ENCODE measurements at regions not wholly inside any gene's neighbourhood (a gene's known extent, or its start where the extent isn't known, plus 50 kb on each side); places are given as distances from the start of the nearest gene placed in this dataset.

DNA sequence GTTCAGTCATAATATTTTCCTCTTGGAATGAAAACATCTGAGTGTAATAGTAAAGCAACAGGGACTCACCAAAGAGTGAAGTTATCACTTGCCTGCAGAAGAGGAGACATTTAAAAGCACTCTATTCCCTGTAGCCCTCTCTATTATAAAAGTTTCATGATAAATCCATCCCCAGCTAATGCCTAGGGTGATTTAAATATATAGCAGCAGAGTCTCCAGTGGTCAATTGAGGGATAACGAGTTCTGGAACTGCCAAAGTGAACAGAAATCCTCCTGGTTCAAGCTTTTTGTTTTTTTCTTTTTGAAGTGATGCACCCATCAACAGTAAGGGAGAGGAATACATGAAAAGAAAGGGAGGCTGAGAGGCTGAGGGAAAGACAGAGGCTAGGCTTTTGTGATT, 87.3 kb downstream of the EVX1 start:
- ChIA-PET CTCF (interaction anchor here (1.2 kb wide), 1 partner anchor 15 kb away, joined by 3 read pairs; no protein-coding TSS in a partner anchor), POLR2A (no interaction called here)
- TF ChIP-seq, protein P1, sequence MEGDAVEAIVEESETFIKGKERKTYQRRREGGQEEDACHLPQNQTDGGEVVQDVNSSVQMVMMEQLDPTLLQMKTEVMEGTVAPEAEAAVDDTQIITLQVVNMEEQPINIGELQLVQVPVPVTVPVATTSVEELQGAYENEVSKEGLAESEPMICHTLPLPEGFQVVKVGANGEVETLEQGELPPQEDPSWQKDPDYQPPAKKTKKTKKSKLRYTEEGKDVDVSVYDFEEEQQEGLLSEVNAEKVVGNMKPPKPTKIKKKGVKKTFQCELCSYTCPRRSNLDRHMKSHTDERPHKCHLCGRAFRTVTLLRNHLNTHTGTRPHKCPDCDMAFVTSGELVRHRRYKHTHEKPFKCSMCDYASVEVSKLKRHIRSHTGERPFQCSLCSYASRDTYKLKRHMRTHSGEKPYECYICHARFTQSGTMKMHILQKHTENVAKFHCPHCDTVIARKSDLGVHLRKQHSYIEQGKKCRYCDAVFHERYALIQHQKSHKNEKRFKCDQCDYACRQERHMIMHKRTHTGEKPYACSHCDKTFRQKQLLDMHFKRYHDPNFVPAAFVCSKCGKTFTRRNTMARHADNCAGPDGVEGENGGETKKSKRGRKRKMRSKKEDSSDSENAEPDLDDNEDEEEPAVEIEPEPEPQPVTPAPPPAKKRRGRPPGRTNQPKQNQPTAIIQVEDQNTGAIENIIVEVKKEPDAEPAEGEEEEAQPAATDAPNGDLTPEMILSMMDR (IDR thresholded peaks at IDR 0.05; ENCODE audit: extremely low read depth in 1 of 2, insufficient read depth in 1 of 2, low read depth in 1 of 2, low read length in 2 of 2), result no peak
- TF ChIP-seq FOS (IDR thresholded peaks at IDR 0.05; ENCODE audit: borderline replicate concordance, insufficient read depth, low read length), result no peak
- no peak for TF ChIP-seq POLR2A (IDR thresholded peaks at IDR 0.05; ENCODE audit: low read depth, low read length)
- no peak for TF ChIP-seq MYC (IDR thresholded peaks at IDR 0.05; ENCODE audit: low read depth, low read length)

DNA sequence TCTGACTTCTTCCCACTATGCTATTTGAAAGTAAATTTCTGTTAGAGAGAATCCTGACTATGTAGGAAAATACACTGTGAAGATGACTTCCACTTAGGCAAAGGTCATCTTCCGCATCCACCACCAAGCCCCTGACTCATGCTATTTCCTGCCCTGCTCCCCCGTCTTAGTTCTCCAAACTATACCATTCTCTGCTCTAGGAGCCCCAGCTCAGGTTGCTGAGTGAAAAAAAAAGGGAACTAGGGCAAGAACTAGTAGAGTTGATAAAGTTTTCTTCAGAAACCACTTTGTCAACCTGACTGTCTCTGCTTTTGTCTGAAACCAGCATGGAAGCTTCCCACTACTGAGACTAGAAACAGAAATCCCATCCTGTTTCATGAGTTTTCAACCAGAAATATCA, 96.9 kb downstream of the EVX1 start:
- Histone ChIP-seq H2AFZ (ENCODE audit: low read depth, low read length) (no peak overlapping the region), H3K27me3 (ENCODE audit: control insufficient read depth in 2 of 2, insufficient read depth in 2 of 2, low read length in 2 of 2) (peaks cover 0 to 4% of the 10 kb centered on the region in 2 experiments), H4K20me1 (replicated peaks; ENCODE audit: control insufficient read depth, extremely low read depth, insufficient read depth, low read length) (no peaks in the 10 kb centered on the region), H3K9me3 (replicated peaks; ENCODE audit: control insufficient read depth, insufficient read depth, low read length) (no peaks in the 10 kb centered on the region), H3K9me1 (replicated peaks; ENCODE audit: control insufficient read depth, extremely low read depth, insufficient read depth, low read length) (no peaks in the 10 kb centered on the region), H3K79me2 (ENCODE audit: control insufficient read depth, insufficient read depth, low read length) (no peaks in the 10 kb centered on the region), H3K27ac (ENCODE audit: insufficient read depth, low read depth, low read length) (no peak overlapping the region), H3K4me1 (ENCODE audit: control insufficient read depth, extremely low read depth, insufficient read depth, low read length) (no peaks in the 10 kb centered on the region), H3K36me3 (ENCODE audit: control insufficient read depth in 2 of 2, extremely low read depth in 1 of 2, insufficient read depth in 2 of 2, low read length in 2 of 2) (no peaks in the 10 kb centered on the region), H3K9ac (replicated peaks; ENCODE audit: extremely low read depth, insufficient read depth, low read length) (no peak overlapping the region), H3K4me3 (replicated peaks in 1 of 3; ENCODE audit: insufficient read depth in 1 of 3, low read depth in 1 of 3, low read length in 3 of 3) (no peak overlapping the region), H3K4me2 (ENCODE audit: insufficient read depth, low read length) (no peak overlapping the region)
- dilution Hi-C loops (cut with MboI; ENCODE audit: extremely low pct_ligation_motif_present, low sequenced_read_pairs), result no loop called here
- no peak for TF ChIP-seq MYC (IDR thresholded peaks at IDR 0.05; ENCODE audit: low read depth, low read length)
- TF ChIP-seq FOS (IDR thresholded peaks at IDR 0.05; ENCODE audit: borderline replicate concordance, insufficient read depth, low read length), result peak; percentile 15
- no peak for DNase-seq (ENCODE audit: low read depth, low spot score)
- no TSS peak for BruUV-seq (replicated peaks)
- CTCF ChIA-PET, result no interaction called here
- POLR2A ChIA-PET, result no interaction called here
- intact Hi-C loops (cut with micrococcal nuclease), result no loop called here
- no peak for FAIRE-seq

More for the DNA sequence above, 87.3 kb downstream of the EVX1 start:
- Histone ChIP-seq H3K36me3 (ENCODE audit: control insufficient read depth in 2 of 2, extremely low read depth in 1 of 2, insufficient read depth in 2 of 2, low read length in 2 of 2) (no peaks in the 10 kb centered on the region), H3K79me2 (ENCODE audit: control insufficient read depth, insufficient read depth, low read length) (no peaks in the 10 kb centered on the region), H3K4me2 (ENCODE audit: insufficient read depth, low read length) (no peak overlapping the region), H3K9me1 (replicated peaks; ENCODE audit: control insufficient read depth, extremely low read depth, insufficient read depth, low read length) (no peaks in the 10 kb centered on the region), H3K27me3 (ENCODE audit: control insufficient read depth in 2 of 2, insufficient read depth in 2 of 2, low read length in 2 of 2) (peaks cover 3 to 6% of the 10 kb centered on the region in 2 experiments), H3K4me1 (ENCODE audit: control insufficient read depth, extremely low read depth, insufficient read depth, low read length) (no peaks in the 10 kb centered on the region), H3K4me3 (replicated peaks in 1 of 3; ENCODE audit: insufficient read depth in 1 of 3, low read depth in 1 of 3, low read length in 3 of 3) (no peak overlapping the region), H2AFZ (ENCODE audit: low read depth, low read length) (no peak overlapping the region), H3K9me3 (replicated peaks; ENCODE audit: control insufficient read depth, insufficient read depth, low read length) (no peaks in the 10 kb centered on the region), H3K27ac (ENCODE audit: insufficient read depth, low read depth, low read length) (no peak overlapping the region), H3K9ac (replicated peaks; ENCODE audit: extremely low read depth, insufficient read depth, low read length) (no peak overlapping the region), H4K20me1 (replicated peaks; ENCODE audit: control insufficient read depth, extremely low read depth, insufficient read depth, low read length) (no peaks in the 10 kb centered on the region)
- dilution Hi-C loops (cut with MboI; ENCODE audit: extremely low pct_ligation_motif_present, low sequenced_read_pairs) (no loop called here), intact Hi-C loops (cut with micrococcal nuclease) (no loop called here)
- FAIRE-seq (no peak), DNase-seq (ENCODE audit: low read depth, low spot score) (no peak)
- BruUV-seq (replicated peaks), result no TSS peak
